H9 (cell line): ENCODE measurements at regions not wholly inside any gene's neighbourhood (a gene's known extent, or its start where the extent isn't known, plus 50 kb on each side); places are given as distances from the start of the nearest gene placed in this dataset.

ENCODE experiments used
- DNase-seq: peaks from one replicate; pipeline ENCODE4 v3.0.0-alpha.2; 2017
- H2AFZ ChIP-seq: one replicate; pipeline ENCODE4 v1.6.1; 2013; ENCODE audit warnings: mild to moderate bottlenecking, low read length, control low read depth, moderate library complexity
- H2AK5ac ChIP-seq: 2 replicates; pipeline ENCODE4 v1.6.1; 2013; ENCODE audit warnings: low read length, control low read depth, mixed read lengths; ENCODE audit not compliant: insufficient read length
- H2BK120ac ChIP-seq: one replicate; pipeline ENCODE4 v1.6.1; 2013; ENCODE audit warnings: low read depth, mild to moderate bottlenecking, low read length, control low read depth, inconsistent platforms; ENCODE audit not compliant: poor library complexity, severe bottlenecking
- H2BK12ac ChIP-seq: 2 replicates; pipeline ENCODE4 v1.6.1; 2013; ENCODE audit warnings: low read length, control low read depth, mixed read lengths, low read depth; ENCODE audit not compliant: insufficient read length
- H2BK15ac ChIP-seq: 2 replicates; pipeline ENCODE4 v1.6.1; 2013; ENCODE audit warnings: low read depth, low read length, control low read depth
- H2BK20ac ChIP-seq: one replicate; pipeline ENCODE4 v1.6.1; 2013; ENCODE audit warnings: low read depth, mild to moderate bottlenecking, low read length, control low read depth, inconsistent platforms; ENCODE audit not compliant: poor library complexity, severe bottlenecking
- H2BK5ac ChIP-seq: 2 replicates; pipeline ENCODE4 v1.6.1; 2013; ENCODE audit warnings: low read length, control low read depth, mixed read lengths; ENCODE audit not compliant: insufficient read length
- H3K14ac ChIP-seq: 2 replicates; pipeline ENCODE4 v1.6.1; 2013; ENCODE audit warnings: low read length, control low read depth; ENCODE audit not compliant: insufficient read depth
- H3K18ac ChIP-seq: 2 replicates; pipeline ENCODE4 v1.6.1; 2013; ENCODE audit warnings: low read depth, mild to moderate bottlenecking, mixed read lengths, low read length, control low read depth; ENCODE audit not compliant: insufficient read length
- H3K23ac ChIP-seq: 2 replicates; pipeline ENCODE4 v1.6.1; 2013; ENCODE audit warnings: low read length, control low read depth, mixed read lengths, low read depth; ENCODE audit not compliant: insufficient read length
- H3K23me2 ChIP-seq: 2 replicates; pipeline ENCODE4 v1.6.1; 2013; ENCODE audit warnings: low read depth, mild to moderate bottlenecking, mixed read lengths, low read length, control low read depth; ENCODE audit not compliant: insufficient read length, poor library complexity, severe bottlenecking
- H3K27ac ChIP-seq: 2 replicates; pipeline ENCODE4 v1.5.1; 2013; ENCODE audit warnings: low read length, control low read depth, mixed read lengths, low read depth; ENCODE audit not compliant: insufficient read length
- H3K27me3 ChIP-seq: 2 replicates; pipeline ENCODE4 v1.6.1; 2013; ENCODE audit warnings: low read length, control low read depth, inconsistent platforms; ENCODE audit not compliant: insufficient read depth
- H3K4ac ChIP-seq: 2 replicates; pipeline ENCODE4 v1.6.1; 2013; ENCODE audit warnings: low read depth, mild to moderate bottlenecking, control low read depth, inconsistent platforms, low read length, moderate library complexity
- H3K4me1 ChIP-seq: 2 replicates; pipeline ENCODE4 v1.6.1; 2013; ENCODE audit warnings: low read length, control low read depth, inconsistent platforms; ENCODE audit not compliant: insufficient read depth
- H3K4me2 ChIP-seq: 2 replicates; pipeline ENCODE4 v1.6.1; 2013; ENCODE audit warnings: low read length, control low read depth, mixed read lengths; ENCODE audit not compliant: insufficient read length, insufficient read depth
- H3K56ac ChIP-seq: 2 replicates; pipeline ENCODE4 v1.6.1; 2013; ENCODE audit warnings: low read depth, mild to moderate bottlenecking, mixed read lengths, low read length, control low read depth; ENCODE audit not compliant: insufficient read length
- H3K79me1 ChIP-seq: 2 replicates; pipeline ENCODE4 v1.6.1; 2013; ENCODE audit warnings: low read depth, mild to moderate bottlenecking, moderate library complexity, low read length, control low read depth, inconsistent platforms; ENCODE audit not compliant: insufficient read depth, poor library complexity, severe bottlenecking
- H3K79me2 ChIP-seq: 2 replicates; pipeline ENCODE4 v1.6.1; 2013; ENCODE audit warnings: low read length, control low read depth, inconsistent platforms; ENCODE audit not compliant: insufficient read depth
- H3K9ac ChIP-seq: 2 replicates; pipeline ENCODE4 v1.6.1; 2013; ENCODE audit warnings: low read length, control low read depth, mixed read lengths; ENCODE audit not compliant: insufficient read length; ENCODE audit errors: extremely low read depth
- H3K9me3 ChIP-seq: one replicate; pipeline ENCODE4 v1.6.1; 2013; ENCODE audit warnings: low read depth, low read length, inconsistent platforms; ENCODE audit not compliant: control insufficient read depth
- H3T11ph ChIP-seq: one replicate; pipeline ENCODE4 v1.6.1; 2013; ENCODE audit warnings: mild to moderate bottlenecking, low read length, control low read depth, inconsistent platforms
- H4K20me1 ChIP-seq: one replicate; pipeline ENCODE4 v1.6.1; 2013; ENCODE audit not compliant: control insufficient read depth, insufficient read length, insufficient read depth
- H4K5ac ChIP-seq: 2 replicates; pipeline ENCODE4 v1.6.1; 2013; ENCODE audit warnings: low read depth, mild to moderate bottlenecking, mixed read lengths, low read length, control low read depth; ENCODE audit not compliant: insufficient read length
- H4K8ac ChIP-seq: replicated peaks from 2 replicates; pipeline ENCODE4 v1.6.1; 2013; ENCODE audit warnings: low read length, control low read depth, mixed read lengths, low read depth; ENCODE audit not compliant: insufficient read length
- H4K91ac ChIP-seq: 2 replicates; pipeline ENCODE4 v1.6.1; 2013; ENCODE audit warnings: low read depth, mild to moderate bottlenecking, moderate library complexity, mixed read lengths, low read length, control low read depth; ENCODE audit not compliant: insufficient read length
- H3K27ac Mint-ChIP-seq, 3 experiments: 2 replicates in 2 of 3; 3 replicates in 1 of 3; pipeline ENCODE4 v1.8.0; 2020 to 2021; ENCODE audit warnings: mixed read lengths in 3 of 3, mild to moderate bottlenecking in 1 of 3, moderate library complexity in 1 of 3
- H3K27me3 Mint-ChIP-seq: 2 replicates; pipeline ENCODE4 v1.8.0; 2021; ENCODE audit warnings: low read depth, mild to moderate bottlenecking, moderate library complexity, mixed read lengths
- H3K36me3 Mint-ChIP-seq, 3 experiments: 2 replicates in 2 of 3; 3 replicates in 1 of 3; pipeline ENCODE4 v1.8.0; 2020 to 2021; ENCODE audit warnings: low read depth in 3 of 3, mixed read lengths in 3 of 3; ENCODE audit not compliant: insufficient read depth in 1 of 3
- H3K4me1 Mint-ChIP-seq, 2 experiments: 2 replicates each; pipeline ENCODE4 v1.8.0; 2020; ENCODE audit warnings: mixed read lengths in 2 of 2
- H3K4me3 Mint-ChIP-seq, 2 experiments: 2 replicates in 1 of 2; 3 replicates in 1 of 2; pipeline ENCODE4 v1.8.0; 2020 to 2021; ENCODE audit warnings: mild to moderate bottlenecking in 2 of 2, mixed read lengths in 2 of 2, moderate library complexity in 1 of 2
- H3K9me3 Mint-ChIP-seq, 2 experiments: 2 replicates in 1 of 2; 3 replicates in 1 of 2; pipeline ENCODE4 v1.8.0; 2020; ENCODE audit warnings: mild to moderate bottlenecking in 2 of 2, mixed read lengths in 2 of 2, moderate library complexity in 1 of 2
- WGBS: extraction: QIAGEN DNeasy Blood & Tissue Kit; methylation state at CpG from one replicate; pipeline ENCODE4 v1.1.7; 2013; ENCODE audit warnings: missing lambda C conversion rate, low lambda C conversion rate, mixed read lengths; ENCODE audit not compliant: insufficient read length; ENCODE audit errors: extremely low coverage; 5-methylcytosine and 5-hydroxymethylcytosine counted together
- TF ChIP-seq, protein P1 (sequence below): fragments of 200-600 bp; sonication (generic); conservative IDR thresholded peaks from 3 replicates; pipeline ENCODE4 v1.8.0; 2021; ENCODE audit warnings: antibody characterized with exemption, mild to moderate bottlenecking

DNA sequence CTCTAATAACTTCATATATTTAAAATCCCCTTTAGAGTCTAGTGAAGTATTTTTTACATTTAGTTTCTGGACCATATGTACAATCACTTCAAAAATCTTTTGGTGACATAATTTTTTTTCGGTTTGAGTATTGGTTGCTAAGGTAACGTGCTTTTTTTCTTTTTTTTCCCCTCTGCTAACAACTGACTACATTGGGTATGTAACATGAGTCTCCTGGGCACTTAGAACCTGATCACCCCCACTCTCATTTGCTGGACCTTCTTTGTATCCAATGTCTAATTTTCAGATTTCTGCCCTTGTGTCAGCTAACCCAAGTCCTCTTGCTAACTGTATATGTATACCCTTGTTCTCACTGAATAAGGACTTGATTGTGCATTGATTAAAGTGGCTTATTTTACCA lies 592.9 kb upstream of the FLRT2 start:
- H4K20me1 ChIP-seq: no peaks in the 10 kb centered on the region
- no peak overlapping the region for H2BK5ac ChIP-seq
- H3T11ph ChIP-seq: no peak overlapping the region
- H3K23ac ChIP-seq: no peak overlapping the region
- Mint-ChIP-seq H3K4me1 (no peaks in the 10 kb centered on the region), H3K27me3 (no peaks in the 10 kb centered on the region), H3K36me3 (no peaks in the 10 kb centered on the region), H3K4me3 (no peak overlapping the region), H3K9me3 (no peaks in the 10 kb centered on the region), H3K27ac (0 out of 7 replicates have a peak overlapping the region, but pooled peaks of 1 of the 3 experiments have one; percentile 4)
- H3K56ac ChIP-seq: no peak overlapping the region
- no peak overlapping the region for H3K4me2 ChIP-seq
- no peak overlapping the region for H4K91ac ChIP-seq
- H2BK120ac ChIP-seq: no peak overlapping the region
- H3K27ac ChIP-seq: no peak overlapping the region
- no peak overlapping the region for H4K5ac ChIP-seq
- no peaks in the 10 kb centered on the region for H3K23me2 ChIP-seq
- TF ChIP-seq, protein P1, sequence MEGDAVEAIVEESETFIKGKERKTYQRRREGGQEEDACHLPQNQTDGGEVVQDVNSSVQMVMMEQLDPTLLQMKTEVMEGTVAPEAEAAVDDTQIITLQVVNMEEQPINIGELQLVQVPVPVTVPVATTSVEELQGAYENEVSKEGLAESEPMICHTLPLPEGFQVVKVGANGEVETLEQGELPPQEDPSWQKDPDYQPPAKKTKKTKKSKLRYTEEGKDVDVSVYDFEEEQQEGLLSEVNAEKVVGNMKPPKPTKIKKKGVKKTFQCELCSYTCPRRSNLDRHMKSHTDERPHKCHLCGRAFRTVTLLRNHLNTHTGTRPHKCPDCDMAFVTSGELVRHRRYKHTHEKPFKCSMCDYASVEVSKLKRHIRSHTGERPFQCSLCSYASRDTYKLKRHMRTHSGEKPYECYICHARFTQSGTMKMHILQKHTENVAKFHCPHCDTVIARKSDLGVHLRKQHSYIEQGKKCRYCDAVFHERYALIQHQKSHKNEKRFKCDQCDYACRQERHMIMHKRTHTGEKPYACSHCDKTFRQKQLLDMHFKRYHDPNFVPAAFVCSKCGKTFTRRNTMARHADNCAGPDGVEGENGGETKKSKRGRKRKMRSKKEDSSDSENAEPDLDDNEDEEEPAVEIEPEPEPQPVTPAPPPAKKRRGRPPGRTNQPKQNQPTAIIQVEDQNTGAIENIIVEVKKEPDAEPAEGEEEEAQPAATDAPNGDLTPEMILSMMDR: no peak
- H3K4ac ChIP-seq: no peak overlapping the region
- H3K27me3 ChIP-seq: no peaks in the 10 kb centered on the region
- H2AFZ ChIP-seq: no peak overlapping the region
- H3K79me1 ChIP-seq: no peaks in the 10 kb centered on the region
- no peak overlapping the region for H2AK5ac ChIP-seq
- no peaks in the 10 kb centered on the region for H3K9me3 ChIP-seq
- H3K9ac ChIP-seq: no peak overlapping the region
- H2BK20ac ChIP-seq: no peak overlapping the region
- no CpG with 5 or more reads among the region's 2 CpGs for WGBS
- no peak for DNase-seq
- no peak overlapping the region for H3K18ac ChIP-seq
- H2BK15ac ChIP-seq: no peak overlapping the region
- no peak overlapping the region for H4K8ac ChIP-seq
- no peaks in the 10 kb centered on the region for H3K79me2 ChIP-seq
- no peak overlapping the region for H2BK12ac ChIP-seq
- no peak overlapping the region for H3K14ac ChIP-seq
- H3K4me1 ChIP-seq: no peaks in the 10 kb centered on the region
